Loucy (cell line): ENCODE measurements at regions not wholly inside any gene's neighbourhood (a gene's known extent, or its start where the extent isn't known, plus 50 kb on each side); places are given as distances from the start of the nearest gene placed in this dataset.
"Not testable (repeated sequence)": the region's sequence is repeated elsewhere in the genome, so short reads cannot be mapped to it uniquely, and the experiment has no call there.

Experiments
- H2AFZ ChIP-seq: fragments of 200-600 bp; sonication (generic); 2 replicates; pipeline ENCODE4 v1.6.0; 2016; ENCODE audit warnings: antibody characterized with exemption, mild to moderate bottlenecking, low read length, moderate library complexity
- H3F3A ChIP-seq: fragments of 200-600 bp; 2 replicates; pipeline ENCODE4 v1.6.0; 2016; ENCODE audit warnings: antibody characterized with exemption, low read depth, mild to moderate bottlenecking
- H3K27me3 ChIP-seq: fragments of 200-600 bp; sonication (generic); 2 replicates; pipeline ENCODE4 v1.6.1; 2014; ENCODE audit warnings: low read length, mild to moderate bottlenecking; ENCODE audit not compliant: insufficient read depth, poor library complexity, severe bottlenecking
- H3K36me3 ChIP-seq: fragments of 200-600 bp; sonication (generic); 2 replicates; pipeline ENCODE4 v1.6.1; 2016; ENCODE audit warnings: low read length; ENCODE audit not compliant: insufficient read depth
- H3K4me1 ChIP-seq: fragments of 200-600 bp; sonication (generic); 2 replicates; pipeline ENCODE4 v1.5.1; 2014; ENCODE audit warnings: low read length, mild to moderate bottlenecking; ENCODE audit not compliant: insufficient read depth, poor library complexity, severe bottlenecking
- H3K4me2 ChIP-seq: fragments of 200-600 bp; sonication (generic); 2 replicates; pipeline ENCODE4 v1.6.0; 2014; ENCODE audit warnings: antibody characterized with exemption, low read length, low read depth, mild to moderate bottlenecking; ENCODE audit not compliant: poor library complexity, severe bottlenecking
- H3K4me3 ChIP-seq: fragments of 200-600 bp; sonication (generic); 2 replicates; pipeline ENCODE4 v1.5.1; 2014; ENCODE audit warnings: low read length, mild to moderate bottlenecking, mixed read lengths; ENCODE audit not compliant: poor library complexity, severe bottlenecking
- H3K79me2 ChIP-seq: fragments of 200-600 bp; sonication (generic); 2 replicates; pipeline ENCODE4 v1.6.1; 2014; ENCODE audit warnings: low read length; ENCODE audit not compliant: insufficient read depth
- H3K9ac ChIP-seq: fragments of 200-600 bp; sonication (generic); 2 replicates; pipeline ENCODE4 v1.6.0; 2014; ENCODE audit warnings: mild to moderate bottlenecking, low read depth, low read length, moderate library complexity; ENCODE audit not compliant: poor library complexity, severe bottlenecking
- H3K9me2 ChIP-seq: fragments of 200-600 bp; sonication (generic); replicated peaks from 2 replicates; pipeline ENCODE4 v1.6.1; 2016; ENCODE audit warnings: low read depth, low read length, mixed read lengths
- H3K9me3 ChIP-seq: fragments of 200-600 bp; sonication (generic); 2 replicates; pipeline ENCODE4 v1.6.1; 2014; ENCODE audit warnings: mild to moderate bottlenecking, antibody characterized with exemption, low read length, low read depth; ENCODE audit not compliant: insufficient read depth
- H4K20me1 ChIP-seq: fragments of 200-600 bp; sonication (generic); 2 replicates; pipeline ENCODE4 v1.6.0; 2014; ENCODE audit warnings: antibody characterized with exemption, low read length, mild to moderate bottlenecking; ENCODE audit not compliant: insufficient read depth, poor library complexity, severe bottlenecking
- EZH2phosphoT487 ChIP-seq: fragments of 200-600 bp; IDR thresholded peaks from 2 replicates; pipeline ENCODE4 v1.6.1; 2018; ENCODE audit warnings: antibody characterized with exemption, mild to moderate bottlenecking, moderate library complexity, borderline replicate concordance
- TF ChIP-seq, protein P1 (sequence below): fragments of 200-600 bp; sonication (generic); conservative IDR thresholded peaks from 2 replicates; pipeline ENCODE4 v1.5.1; 2014; ENCODE audit warnings: mild to moderate bottlenecking, antibody characterized with exemption, low read length

GRCh38 chr11:115610908-115611307 lies 106.7 kb upstream of the CADM1 start:
- Histone ChIP-seq H3K79me2 (no peaks in the 10 kb centered on the region), H3F3A (no peaks in the 10 kb centered on the region), H3K36me3 (no peaks in the 10 kb centered on the region), H3K9me2 (no peaks in the 10 kb centered on the region), H3K4me2 (no peak overlapping the region), H3K4me3 (no peak overlapping the region), H3K27me3 (no peaks in the 10 kb centered on the region), H2AFZ (no peak overlapping the region), H4K20me1 (no peaks in the 10 kb centered on the region), H3K9me3 (no peaks in the 10 kb centered on the region), H3K9ac (no peak overlapping the region), H3K4me1 (no peaks in the 10 kb centered on the region)
- TF ChIP-seq, protein P1, sequence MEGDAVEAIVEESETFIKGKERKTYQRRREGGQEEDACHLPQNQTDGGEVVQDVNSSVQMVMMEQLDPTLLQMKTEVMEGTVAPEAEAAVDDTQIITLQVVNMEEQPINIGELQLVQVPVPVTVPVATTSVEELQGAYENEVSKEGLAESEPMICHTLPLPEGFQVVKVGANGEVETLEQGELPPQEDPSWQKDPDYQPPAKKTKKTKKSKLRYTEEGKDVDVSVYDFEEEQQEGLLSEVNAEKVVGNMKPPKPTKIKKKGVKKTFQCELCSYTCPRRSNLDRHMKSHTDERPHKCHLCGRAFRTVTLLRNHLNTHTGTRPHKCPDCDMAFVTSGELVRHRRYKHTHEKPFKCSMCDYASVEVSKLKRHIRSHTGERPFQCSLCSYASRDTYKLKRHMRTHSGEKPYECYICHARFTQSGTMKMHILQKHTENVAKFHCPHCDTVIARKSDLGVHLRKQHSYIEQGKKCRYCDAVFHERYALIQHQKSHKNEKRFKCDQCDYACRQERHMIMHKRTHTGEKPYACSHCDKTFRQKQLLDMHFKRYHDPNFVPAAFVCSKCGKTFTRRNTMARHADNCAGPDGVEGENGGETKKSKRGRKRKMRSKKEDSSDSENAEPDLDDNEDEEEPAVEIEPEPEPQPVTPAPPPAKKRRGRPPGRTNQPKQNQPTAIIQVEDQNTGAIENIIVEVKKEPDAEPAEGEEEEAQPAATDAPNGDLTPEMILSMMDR = no peak
- TF ChIP-seq EZH2phosphoT487 = no peak

DNA sequence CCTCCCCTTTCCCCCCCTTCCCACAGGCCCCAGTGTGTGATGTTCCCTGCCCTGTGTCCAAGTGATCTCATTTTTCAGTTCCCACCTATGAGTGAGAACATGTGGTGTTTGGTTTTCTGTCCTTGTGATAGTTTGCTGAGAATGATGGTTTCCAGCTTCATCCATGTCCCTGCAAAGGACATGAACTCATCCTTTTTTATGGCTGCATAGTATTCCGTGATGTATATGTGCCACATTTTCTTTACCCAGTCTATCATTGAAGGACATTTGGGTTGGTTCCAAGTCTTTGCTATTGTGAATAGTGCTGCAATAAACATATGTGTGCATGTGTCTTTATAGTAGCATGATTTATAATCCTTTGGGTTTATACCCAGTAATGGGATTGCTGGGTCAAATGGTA lies 106.0 kb upstream of the CADM1 start:
- not testable (repeated sequence) for H3F3A ChIP-seq, H4K20me1 ChIP-seq, H3K4me2 ChIP-seq, H3K79me2 ChIP-seq, H3K4me1 ChIP-seq, H3K9ac ChIP-seq, H3K27me3 ChIP-seq, H3K9me3 ChIP-seq, H3K9me2 ChIP-seq, H3K4me3 ChIP-seq, H3K36me3 ChIP-seq, H2AFZ ChIP-seq

GRCh38 chr11:115608976-115609375 lies 104.8 kb upstream of the CADM1 start:
- H2AFZ ChIP-seq = no peak overlapping the region
- no peak overlapping the region for H3K4me2 ChIP-seq
- no peak overlapping the region for H3K9ac ChIP-seq
- H3K36me3 ChIP-seq = no peaks in the 10 kb centered on the region
- H3K9me3 ChIP-seq = no peaks in the 10 kb centered on the region
- H3K79me2 ChIP-seq = no peaks in the 10 kb centered on the region
- H3K27me3 ChIP-seq = no peaks in the 10 kb centered on the region
- TF ChIP-seq, protein P1 = no peak
- TF ChIP-seq EZH2phosphoT487 = no peak
- no peaks in the 10 kb centered on the region for H3K4me1 ChIP-seq
- H3K9me2 ChIP-seq = no peaks in the 10 kb centered on the region
- no peaks in the 10 kb centered on the region for H3F3A ChIP-seq
- H4K20me1 ChIP-seq = no peaks in the 10 kb centered on the region
- H3K4me3 ChIP-seq = no peak overlapping the region

DNA sequence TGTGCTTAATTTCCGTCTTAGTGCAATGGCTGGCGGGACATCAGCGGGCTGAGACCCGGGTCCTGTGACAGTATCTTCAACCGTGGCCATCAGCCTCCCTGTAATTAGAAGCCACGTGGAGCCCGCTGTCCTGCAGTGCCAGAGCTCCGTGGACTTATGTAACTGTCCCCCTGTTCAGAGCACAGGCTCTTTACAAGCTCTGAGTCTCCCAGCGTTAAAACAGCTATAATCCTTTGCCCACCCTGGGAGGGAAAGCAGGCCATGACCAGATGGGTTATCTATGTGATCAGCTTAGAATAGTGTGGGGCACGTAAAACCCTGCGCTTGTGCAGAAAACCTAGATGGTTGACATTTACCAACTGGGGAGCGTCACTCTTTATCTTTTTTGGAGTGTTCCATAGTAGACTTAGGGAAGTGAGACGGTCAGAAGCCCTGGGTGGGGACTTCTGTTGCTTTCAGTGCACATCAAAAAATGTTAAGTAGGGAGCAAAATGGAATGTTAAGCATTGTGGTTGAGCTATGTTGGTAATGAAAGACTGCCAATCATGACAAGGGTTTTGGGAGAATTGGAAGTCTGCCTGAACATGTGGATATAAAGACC lies 103.5 kb upstream of the CADM1 start:
- Histone ChIP-seq H3K4me1 (no peaks in the 10 kb centered on the region), H3K79me2 (no peaks in the 10 kb centered on the region), H3K9me2 (no peaks in the 10 kb centered on the region), H3K4me3 (no peak overlapping the region), H3K27me3 (no peaks in the 10 kb centered on the region), H3K9ac (no peak overlapping the region), H4K20me1 (no peaks in the 10 kb centered on the region), H3F3A (no peaks in the 10 kb centered on the region), H3K36me3 (no peaks in the 10 kb centered on the region), H3K4me2 (no peak overlapping the region), H3K9me3 (no peaks in the 10 kb centered on the region), H2AFZ (no peak overlapping the region)
- TF ChIP-seq EZH2phosphoT487 = no peak
- TF ChIP-seq, protein P1 = no peak
